Calu3 (cell line): ENCODE measurements at regions not wholly inside any gene's neighbourhood (a gene's known extent, or its start where the extent isn't known, plus 50 kb on each side); places are given as distances from the start of the nearest gene placed in this dataset.

Experiments
- BruUV-seq: library from RNA; stranded (reverse); fragments of 400-500 nt; replicated peaks from 2 replicates; lab custom pipeline; 2021; lab: Mats Ljungman, UMichigan
- CTCF ChIA-PET: fragments of 300-600 bp; sonication (Branson Sonifier 250); formaldehyde crosslinking; loops from one replicate; lab custom pipeline; 2022; ENCODE audit warnings: antibody characterized with exemption; lab: Charles Lee
- DNase-seq: peaks from one replicate; pipeline ENCODE4 v3.0.0; 2022
- H3K27ac Mint-ChIP-seq: one replicate; pipeline ENCODE4 v1.8.0; 2022; ENCODE audit warnings: mixed read lengths; ENCODE audit not compliant: unreplicated experiment
- H3K27me3 Mint-ChIP-seq: one replicate; pipeline ENCODE4 v1.8.0; 2022; ENCODE audit warnings: mixed read lengths; ENCODE audit not compliant: unreplicated experiment
- H3K36me3 Mint-ChIP-seq: one replicate; pipeline ENCODE4 v1.8.0; 2022; ENCODE audit warnings: mild to moderate bottlenecking, moderate library complexity, mixed read lengths; ENCODE audit not compliant: insufficient read depth, unreplicated experiment
- H3K4me1 Mint-ChIP-seq: one replicate; pipeline ENCODE4 v1.8.0; 2022; ENCODE audit warnings: mild to moderate bottlenecking, low read depth, mixed read lengths; ENCODE audit not compliant: unreplicated experiment
- H3K4me3 Mint-ChIP-seq: one replicate; pipeline ENCODE4 v1.8.0; 2022; ENCODE audit warnings: mild to moderate bottlenecking, low read depth, moderate library complexity, mixed read lengths; ENCODE audit not compliant: unreplicated experiment
- H3K9me3 Mint-ChIP-seq: one replicate; pipeline ENCODE4 v1.8.0; 2022; ENCODE audit warnings: low read depth, mixed read lengths; ENCODE audit not compliant: unreplicated experiment
- CTCF ChIP-seq: fragments of 200-600 bp; IDR thresholded peaks from one replicate; pipeline ENCODE4 v1.8.0; 2022; ENCODE audit warnings: antibody characterized with exemption; ENCODE audit not compliant: unreplicated experiment
- intact Hi-C: fragments of 100-400 bp; cut with micrococcal nuclease; formaldehyde crosslinking; loops from one replicate; pipeline ENCODE4 v1.10.0; 2022; ENCODE audit not compliant: unreplicated experiment

DNA sequence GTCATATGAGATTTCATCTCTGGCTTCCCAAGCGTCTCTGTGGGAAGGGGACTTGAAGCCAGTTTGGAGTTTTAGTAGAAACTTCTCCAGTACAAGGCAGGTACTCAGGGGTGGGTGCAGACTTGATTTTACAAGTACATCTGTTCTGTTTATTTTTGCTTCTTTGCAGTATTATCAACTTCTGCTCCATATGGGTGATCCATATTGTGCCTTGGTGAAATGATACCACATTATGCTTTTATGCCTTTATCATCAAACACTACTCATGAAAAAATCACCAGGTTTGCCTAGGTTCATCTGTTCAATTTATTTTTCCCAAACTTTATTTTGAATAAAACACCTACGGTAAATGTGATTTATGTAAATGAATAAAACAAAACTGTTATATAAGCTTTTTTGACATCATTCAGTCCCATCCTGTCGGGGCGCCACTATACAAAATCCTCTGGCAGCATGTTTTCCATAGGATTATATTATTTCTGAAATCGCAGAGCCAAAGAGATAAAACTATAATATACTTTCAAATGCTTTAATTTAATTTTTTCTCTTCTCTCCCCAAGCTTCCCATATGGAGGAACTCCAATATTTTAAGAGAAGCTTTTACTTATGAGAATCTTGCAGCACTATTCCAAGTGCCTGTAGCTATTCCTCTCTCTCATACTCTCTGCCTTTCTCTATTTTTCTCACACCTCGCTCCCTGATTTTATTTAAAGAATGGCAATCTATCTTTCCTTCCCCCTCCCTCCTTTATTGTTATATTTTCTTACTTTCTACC is 490.9 kb downstream of the RNF144A start:
- H3K27ac Mint-ChIP-seq = no peak overlapping the region
- no peaks in the 10 kb centered on the region for H3K36me3 Mint-ChIP-seq
- H3K9me3 Mint-ChIP-seq = no peaks in the 10 kb centered on the region
- CTCF ChIA-PET = no interaction called here
- peaks cover 23% of the 10 kb centered on the region for H3K27me3 Mint-ChIP-seq
- no peak for TF ChIP-seq CTCF
- H3K4me3 Mint-ChIP-seq = no peak overlapping the region
- H3K4me1 Mint-ChIP-seq = no peaks in the 10 kb centered on the region
- DNase-seq = no peak
- intact Hi-C loops = loop anchor here (10.0 kb wide), 1 partner anchor 203 kb away; no protein-coding TSS in a partner anchor
- BruUV-seq = no TSS peak

GRCh38 chr2:7411691-7412090 is 494.5 kb downstream of the RNF144A start:
- TF ChIP-seq CTCF = no peak
- Mint-ChIP-seq H3K4me1 (no peaks in the 10 kb centered on the region), H3K4me3 (no peak overlapping the region), H3K27me3 (peaks cover 23% of the 10 kb centered on the region), H3K9me3 (no peaks in the 10 kb centered on the region), H3K36me3 (no peaks in the 10 kb centered on the region), H3K27ac (no peak overlapping the region)
- no TSS peak for BruUV-seq
- DNase-seq = no peak
- CTCF ChIA-PET = no interaction called here
- intact Hi-C loops = loop anchor here (10.0 kb wide), 1 partner anchor 297 kb away; no protein-coding TSS in a partner anchor

DNA sequence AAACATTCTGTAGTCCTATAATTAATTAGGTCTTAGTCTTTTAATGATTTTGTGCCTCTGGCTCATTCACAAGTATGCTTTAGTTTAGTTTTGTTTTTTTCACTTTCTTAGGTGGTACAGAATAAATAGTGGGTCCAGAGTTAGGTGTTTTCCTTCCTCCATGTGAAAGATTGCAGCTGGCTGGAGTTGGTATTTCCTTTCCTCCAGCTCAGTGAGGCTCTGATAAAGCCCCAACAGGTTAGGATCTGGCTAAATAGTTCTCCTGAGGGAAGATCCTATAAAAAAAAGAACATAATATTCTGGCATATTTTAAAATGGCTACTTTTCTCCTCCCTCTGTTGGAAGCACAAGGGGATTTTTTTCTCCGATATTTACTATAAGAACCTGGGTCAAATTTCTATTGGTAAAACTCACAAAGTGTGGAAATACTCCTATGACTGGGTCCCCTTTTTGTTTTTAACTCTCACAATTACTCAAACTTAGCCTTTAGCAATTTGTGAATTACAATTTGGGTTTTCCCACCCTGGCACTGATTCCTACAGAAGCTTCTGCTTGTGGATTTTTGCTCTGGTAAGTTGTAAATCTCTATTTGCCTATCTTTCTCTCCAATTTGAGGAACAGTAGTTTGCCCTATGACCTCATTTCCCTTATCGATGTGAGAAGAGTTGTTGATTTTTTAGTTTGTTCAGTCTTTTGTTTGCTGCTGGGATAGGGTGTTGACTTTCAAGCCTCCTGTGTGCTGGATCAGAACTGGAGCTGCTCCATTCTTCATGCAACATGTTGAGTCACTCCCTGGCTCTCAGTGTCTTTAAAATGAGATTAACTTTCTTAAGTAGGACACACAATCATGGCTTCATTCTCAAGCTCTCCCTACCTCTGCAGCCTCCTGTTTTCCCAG is 500.9 kb downstream of the RNF144A start:
- no peak for DNase-seq
- H3K9me3 Mint-ChIP-seq = peaks cover 2% of the 10 kb centered on the region
- BruUV-seq = no TSS peak
- H3K27ac Mint-ChIP-seq = no peak overlapping the region
- CTCF ChIA-PET = no interaction called here
- no peaks in the 10 kb centered on the region for H3K4me1 Mint-ChIP-seq
- no peak overlapping the region for H3K4me3 Mint-ChIP-seq
- no peaks in the 10 kb centered on the region for H3K36me3 Mint-ChIP-seq
- intact Hi-C loops = loop anchor here (10.0 kb wide), 1 partner anchor 303 kb away; no protein-coding TSS in a partner anchor
- no peak for TF ChIP-seq CTCF
- no peaks in the 10 kb centered on the region for H3K27me3 Mint-ChIP-seq

DNA sequence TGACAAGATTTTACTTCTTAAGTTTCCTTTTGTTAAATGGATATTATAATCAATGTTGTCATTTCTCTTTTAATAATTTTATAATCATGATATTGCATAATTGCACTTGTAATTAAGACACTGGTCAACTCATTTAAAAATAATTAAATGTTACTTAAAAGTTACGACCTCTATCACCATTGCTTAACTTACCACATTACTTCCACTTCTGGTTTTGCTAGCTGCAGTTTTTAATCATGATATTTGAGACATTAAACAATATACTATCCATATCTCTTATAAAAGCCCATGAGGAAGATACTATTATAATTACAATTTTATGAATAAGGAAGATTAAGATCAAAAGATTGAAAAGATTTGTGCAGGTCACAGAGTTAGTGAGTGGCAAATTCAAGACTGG is 502.0 kb downstream of the RNF144A start:
- Mint-ChIP-seq H3K27ac (no peak overlapping the region), H3K9me3 (peaks cover 2% of the 10 kb centered on the region), H3K36me3 (no peaks in the 10 kb centered on the region), H3K4me3 (no peak overlapping the region), H3K4me1 (no peaks in the 10 kb centered on the region), H3K27me3 (no peaks in the 10 kb centered on the region)
- TF ChIP-seq CTCF = no peak
- CTCF ChIA-PET = interaction anchor here (0.6 kb wide), 1 partner anchor 947 kb away, joined by 3 read pairs; no protein-coding TSS in a partner anchor
- no TSS peak for BruUV-seq
- no peak for DNase-seq
- intact Hi-C loops = loop anchor here (10.0 kb wide), 1 partner anchor 304 kb away; no protein-coding TSS in a partner anchor
